ENCODE measurements at regions not wholly inside any gene's neighbourhood (a gene's known extent, or its start where the extent isn't known, plus 50 kb on each side); places are given as distances from the start of the nearest gene placed in this dataset.

GRCh38 chr15:59923508-59923907 is 80.6 kb upstream of the FOXB1 start:
- Histone ChIP-seq H2BK5ac (ENCODE audit: insufficient read length, low read length) (no peak overlapping the region), H2BK120ac (ENCODE audit: low read depth, low read length, poor library complexity, severe bottlenecking) (no peak overlapping the region), H3K4me1 (ENCODE audit: insufficient read depth, low read length) (no peaks in the 10 kb centered on the region), H2BK15ac (ENCODE audit: low read depth, low read length) (no peak overlapping the region), H2AFZ (ENCODE audit: low read length) (no peak overlapping the region), H3K79me1 (ENCODE audit: insufficient read depth, low read depth, low read length, poor library complexity, severe bottlenecking) (no peaks in the 10 kb centered on the region), H2BK12ac (ENCODE audit: insufficient read length, low read depth, low read length) (no peak overlapping the region), H3K9ac (ENCODE audit: extremely low read depth, insufficient read length, low read length) (no peak overlapping the region), H3K79me2 (ENCODE audit: insufficient read depth, low read length) (no peaks in the 10 kb centered on the region), H3K14ac (ENCODE audit: insufficient read depth, low read length) (no peak overlapping the region), H4K5ac (ENCODE audit: insufficient read length, low read depth, low read length) (no peak overlapping the region), H3K23me2 (ENCODE audit: insufficient read length, low read depth, low read length, poor library complexity, severe bottlenecking) (no peaks in the 10 kb centered on the region), H4K20me1 (ENCODE audit: control insufficient read depth, insufficient read depth, insufficient read length) (no peaks in the 10 kb centered on the region), H4K8ac (replicated peaks; ENCODE audit: insufficient read length, low read depth, low read length) (no peak overlapping the region), H3K27ac (ENCODE audit: insufficient read length, low read depth, low read length) (no peak overlapping the region), H3K56ac (ENCODE audit: insufficient read length, low read depth, low read length) (no peak overlapping the region), H3K4me2 (ENCODE audit: insufficient read depth, insufficient read length, low read length) (no peak overlapping the region), H3K18ac (ENCODE audit: insufficient read length, low read depth, low read length) (no peak overlapping the region), H4K91ac (ENCODE audit: insufficient read length, low read depth, low read length) (no peak overlapping the region), H3K23ac (ENCODE audit: insufficient read length, low read depth, low read length) (no peak overlapping the region), H3K9me3 (ENCODE audit: control insufficient read depth, low read depth, low read length) (no peaks in the 10 kb centered on the region), H2AK5ac (ENCODE audit: insufficient read length, low read length) (no peak overlapping the region), H3K27me3 (ENCODE audit: insufficient read depth, low read length) (no peaks in the 10 kb centered on the region; the same call in 1 of the 2 replicates), H3K4ac (ENCODE audit: low read depth, low read length) (no peak overlapping the region), H2BK20ac (ENCODE audit: low read depth, low read length, poor library complexity, severe bottlenecking) (no peak overlapping the region), H3T11ph (ENCODE audit: low read length) (no peak overlapping the region)
- no peaks in the 10 kb centered on the region for H3K36me3 Mint-ChIP-seq (ENCODE audit: insufficient read depth in 1 of 3, low read depth in 3 of 3)
- H3K4me1 Mint-ChIP-seq: peaks cover 9 to 10% of the 10 kb centered on the region in 2 experiments
- peaks cover 1% of the 10 kb centered on the region; the same call in 1 of the 2 replicates for H3K27me3 Mint-ChIP-seq (ENCODE audit: low read depth)
- TF ChIP-seq CTCF (conservative IDR thresholded peaks at IDR 0.05): no peak
- H3K27ac Mint-ChIP-seq: no peak overlapping the region
- no peak overlapping the region for H3K4me3 Mint-ChIP-seq
- H3K9me3 Mint-ChIP-seq: peaks cover 0 to 3% of the 10 kb centered on the region in 2 experiments; a peak in 1 of 5 replicates
- no CpG with 5 or more reads among the region's 4 CpGs for WGBS (ENCODE audit: extremely low coverage, insufficient read length, low lambda C conversion rate)
- DNase-seq: no peak

Measured in H9 (cell line).